A549 (cell line): ENCODE measurements at regions not wholly inside any gene's neighbourhood (a gene's known extent, or its start where the extent isn't known, plus 50 kb on each side); places are given as distances from the start of the nearest gene placed in this dataset.

Source experiments
- ESRRA ChIP-seq: fragments of 150-350 bp; IDR thresholded peaks from 2 replicates; pipeline ENCODE4 v1.6.1; 2014; ENCODE audit warnings: mild to moderate bottlenecking, low read length, borderline replicate concordance
- KDM1A ChIP-seq: fragments of 200-600 bp; sonication (generic); IDR thresholded peaks from 2 replicates; pipeline ENCODE4 v1.6.1; 2016; ENCODE audit warnings: low read depth, mild to moderate bottlenecking
- TF ChIP-seq, protein P1 (sequence below): fragments of >200 bp; sonication (Bioruptor Twin); formaldehyde crosslinking; IDR thresholded peaks from 3 replicates; pipeline ENCODE4 v1.5.1; 2016

DNA sequence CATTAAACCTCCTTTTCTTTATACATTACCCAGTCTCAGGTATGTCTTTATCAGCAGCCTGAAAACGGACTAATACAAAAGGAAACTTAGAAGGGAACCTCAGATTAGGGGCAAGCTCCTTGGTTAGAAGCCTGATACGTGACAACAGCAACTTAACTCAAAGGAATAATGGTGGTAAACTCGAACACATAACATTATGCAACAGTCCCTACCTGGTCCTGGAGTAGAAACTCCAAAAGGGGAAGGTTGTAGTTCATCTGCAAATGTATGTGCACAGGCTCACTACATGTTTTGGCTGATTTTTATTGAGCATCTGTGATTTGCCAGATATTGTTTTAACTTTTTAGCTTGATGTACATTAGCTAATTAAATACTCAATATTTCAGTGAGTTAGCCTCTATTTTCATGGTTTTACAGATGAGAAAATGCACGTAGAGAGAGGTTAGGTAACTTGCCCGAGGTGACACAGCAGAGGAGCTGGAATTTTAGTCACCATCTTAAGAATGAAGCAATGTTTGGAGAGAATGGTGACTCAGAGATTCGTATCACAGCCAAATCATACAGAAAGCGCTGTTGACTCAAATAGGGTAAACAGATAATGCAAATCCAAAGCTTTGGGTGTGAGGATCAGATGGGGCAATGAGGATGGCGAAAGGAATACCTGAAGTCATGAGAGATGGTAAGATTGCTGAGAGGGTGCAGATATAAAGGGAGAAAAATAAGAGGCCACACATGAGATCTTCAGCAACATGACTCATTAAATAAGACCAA, 194.9 kb upstream of the RBFOX1 start:
- no peak for TF ChIP-seq ESRRA
- TF ChIP-seq, protein P1, sequence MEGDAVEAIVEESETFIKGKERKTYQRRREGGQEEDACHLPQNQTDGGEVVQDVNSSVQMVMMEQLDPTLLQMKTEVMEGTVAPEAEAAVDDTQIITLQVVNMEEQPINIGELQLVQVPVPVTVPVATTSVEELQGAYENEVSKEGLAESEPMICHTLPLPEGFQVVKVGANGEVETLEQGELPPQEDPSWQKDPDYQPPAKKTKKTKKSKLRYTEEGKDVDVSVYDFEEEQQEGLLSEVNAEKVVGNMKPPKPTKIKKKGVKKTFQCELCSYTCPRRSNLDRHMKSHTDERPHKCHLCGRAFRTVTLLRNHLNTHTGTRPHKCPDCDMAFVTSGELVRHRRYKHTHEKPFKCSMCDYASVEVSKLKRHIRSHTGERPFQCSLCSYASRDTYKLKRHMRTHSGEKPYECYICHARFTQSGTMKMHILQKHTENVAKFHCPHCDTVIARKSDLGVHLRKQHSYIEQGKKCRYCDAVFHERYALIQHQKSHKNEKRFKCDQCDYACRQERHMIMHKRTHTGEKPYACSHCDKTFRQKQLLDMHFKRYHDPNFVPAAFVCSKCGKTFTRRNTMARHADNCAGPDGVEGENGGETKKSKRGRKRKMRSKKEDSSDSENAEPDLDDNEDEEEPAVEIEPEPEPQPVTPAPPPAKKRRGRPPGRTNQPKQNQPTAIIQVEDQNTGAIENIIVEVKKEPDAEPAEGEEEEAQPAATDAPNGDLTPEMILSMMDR = no peak
- TF ChIP-seq KDM1A = no peak
